GM12878 (cell line): ENCODE measurements at regions not wholly inside any gene's neighbourhood (a gene's known extent, or its start where the extent isn't known, plus 50 kb on each side); places are given as distances from the start of the nearest gene placed in this dataset.

Experiments
- ATAC-seq: fragments of 200-7000 bp; cut with Tn5 transposase; 3 replicates; pipeline ENCODE4 v1.9.1; 2020; ENCODE audit warnings: mild to moderate bottlenecking, moderate library complexity
- BruUV-seq: library from RNA; stranded (reverse); fragments of 400-500 nt; replicated peaks from 2 replicates; lab custom pipeline; 2021; lab: Mats Ljungman, UMichigan
- CTCF ChIA-PET: fragments of 300-600 bp; sonication (Branson Sonifier 250); formaldehyde crosslinking; extraction: SDS; loops from one replicate; lab custom pipeline; 2021; ENCODE audit warnings: inconsistent platforms; lab: Yijun Ruan, JAX
- POLR2A ChIA-PET: fragments of 350-600 bp; formaldehyde crosslinking; extraction: SDS; loops from one replicate; lab custom pipeline; 2021; ENCODE audit warnings: inconsistent platforms; lab: Charles Lee
- RAD21 ChIA-PET: fragments of 300-600 bp; sonication (Branson Sonifier 250); formaldehyde crosslinking; loops from one replicate; lab custom pipeline; 2023; ENCODE audit warnings: antibody characterized with exemption; ENCODE audit not compliant: unreplicated experiment; lab: Charles Lee
- SMC1A ChIA-PET: fragments of 300-600 bp; sonication (Branson Sonifier 250); formaldehyde crosslinking; loops from one replicate; lab custom pipeline; 2023; ENCODE audit not compliant: unreplicated experiment, uncharacterized antibody; lab: Charles Lee
- DNase-seq: peaks from one replicate; pipeline ENCODE4 v3.0.0-alpha.2; 2011; ENCODE audit warnings: low read depth, low spot score
- FAIRE-seq: peaks from 3 replicates; lab custom pipeline; 2011; peaks lifted over from hg19 to GRCh38; lab: Jason Lieb, UNC
- H2AFZ ChIP-seq: 2 replicates; pipeline ENCODE4 v1.6.0; 2011; ENCODE audit warnings: low read depth, low read length, control low read depth; ENCODE audit not compliant: control insufficient read depth
- H3K27ac ChIP-seq: 2 replicates; pipeline ENCODE4 v1.5.1; 2011; ENCODE audit warnings: control low read depth; ENCODE audit not compliant: control insufficient read depth, insufficient read depth
- H3K27me3 ChIP-seq, 2 experiments: replicated peaks in 1 of 2; 2 replicates each; pipeline versions ENCODE4 v1.6.0 to v1.6.1; 2011; ENCODE audit warnings: low read length in 1 of 2; ENCODE audit not compliant: control insufficient read depth in 2 of 2, insufficient read depth in 2 of 2
- H3K36me3 ChIP-seq, 2 experiments: 2 replicates each; pipeline ENCODE4 v1.5.1; 2011; ENCODE audit warnings: low read length in 1 of 2; ENCODE audit not compliant: control insufficient read depth in 2 of 2, insufficient read depth in 2 of 2
- H3K4me1 ChIP-seq: 2 replicates; pipeline ENCODE4 v1.6.1; 2011; ENCODE audit warnings: mild to moderate bottlenecking, low read length, moderate library complexity, mixed read lengths; ENCODE audit not compliant: control insufficient read depth, insufficient read depth
- H3K4me2 ChIP-seq: 2 replicates; pipeline ENCODE4 v1.6.0; 2011; ENCODE audit warnings: control low read depth; ENCODE audit not compliant: control insufficient read depth, insufficient read depth
- H3K4me3 ChIP-seq: fragments of 200-600 bp; sonication (generic); 2 replicates; pipeline ENCODE4 v1.5.1; 2016
- H3K79me2 ChIP-seq: 2 replicates; pipeline ENCODE4 v1.6.0; 2011; ENCODE audit warnings: low read length; ENCODE audit not compliant: control insufficient read depth, insufficient read depth
- H3K9ac ChIP-seq: 2 replicates; pipeline ENCODE4 v1.8.0; 2011; ENCODE audit warnings: low read length, control low read depth, mixed read lengths; ENCODE audit not compliant: control insufficient read depth, insufficient read depth
- H3K9me3 ChIP-seq: replicated peaks from 3 replicates; pipeline ENCODE4 v1.5.1; 2011; ENCODE audit warnings: mild to moderate bottlenecking, low read length; ENCODE audit not compliant: control insufficient read depth, insufficient read depth
- H4K20me1 ChIP-seq: 2 replicates; pipeline ENCODE4 v1.6.0; 2011; ENCODE audit not compliant: control insufficient read depth, insufficient read depth
- BCL11A ChIP-seq: IDR thresholded peaks from 2 replicates; pipeline ENCODE4 v1.6.1; 2011; ENCODE audit warnings: low read depth, low read length
- EGR1 ChIP-seq, 2 experiments: IDR thresholded peaks; 1 replicate in 1 of 2; 2 replicates in 1 of 2; pipeline ENCODE4 v1.6.1; 2011 to 2012; ENCODE audit warnings: low read depth in 2 of 2, low read length in 2 of 2, borderline replicate concordance in 1 of 2, mild to moderate bottlenecking in 1 of 2, moderate library complexity in 1 of 2
- FOXK2 ChIP-seq: fragments of 450-650 bp; IDR thresholded peaks from 2 replicates; pipeline ENCODE4 v1.6.1; 2017; ENCODE audit warnings: mild to moderate bottlenecking, moderate library complexity
- HDGF ChIP-seq: fragments of 450-650 bp; IDR thresholded peaks from 2 replicates; pipeline ENCODE4 v1.6.1; 2016; ENCODE audit warnings: antibody characterized with exemption
- IRF5 ChIP-seq: fragments of 450-650 bp; IDR thresholded peaks from 2 replicates; pipeline ENCODE4 v1.6.1; 2017; ENCODE audit warnings: borderline replicate concordance
- MXI1 ChIP-seq: fragments of 150-350 bp; IDR thresholded peaks from 2 replicates; pipeline ENCODE4 v1.6.1; 2011; ENCODE audit warnings: low read depth, mild to moderate bottlenecking, inconsistent platforms, low read length, improper control_type of control experiment
- NFYA ChIP-seq: IDR thresholded peaks from 2 replicates; pipeline ENCODE4 v1.6.1; 2011; ENCODE audit warnings: low read depth, mild to moderate bottlenecking, low read length, improper control_type of control experiment, borderline replicate concordance
- PBX3 ChIP-seq: IDR thresholded peaks from 2 replicates; pipeline ENCODE4 v1.6.1; 2011; ENCODE audit warnings: mild to moderate bottlenecking, low read depth, low read length, moderate library complexity; ENCODE audit not compliant: insufficient replicate concordance
- PKNOX1 ChIP-seq: fragments of 450-650 bp; IDR thresholded peaks from 2 replicates; pipeline ENCODE4 v1.6.1; 2016; ENCODE audit warnings: mild to moderate bottlenecking
- POLR2A ChIP-seq: IDR thresholded peaks from 2 replicates; pipeline ENCODE4 v1.6.1; 2011; ENCODE audit warnings: low read depth, mild to moderate bottlenecking, low read length
- POLR2AphosphoS5 ChIP-seq: IDR thresholded peaks from 2 replicates; pipeline ENCODE4 v1.6.1; 2011; ENCODE audit warnings: mild to moderate bottlenecking, low read length, inconsistent platforms
- TAF1 ChIP-seq: IDR thresholded peaks from 2 replicates; pipeline ENCODE4 v1.6.1; 2011; ENCODE audit warnings: mild to moderate bottlenecking, low read depth, low read length, borderline replicate concordance
- TCF12 ChIP-seq: IDR thresholded peaks from 2 replicates; pipeline ENCODE4 v1.6.1; 2011; ENCODE audit warnings: low read depth, mild to moderate bottlenecking, low read length
- ZBTB33 ChIP-seq: fragments of 450-650 bp; IDR thresholded peaks from 2 replicates; pipeline ENCODE4 v1.6.1; 2017; ENCODE audit warnings: mild to moderate bottlenecking
- ZNF384 ChIP-seq: IDR thresholded peaks from 2 replicates; pipeline ENCODE4 v1.6.1; 2012; ENCODE audit warnings: low read depth, mild to moderate bottlenecking, low read length, improper control_type of control experiment, borderline replicate concordance
- WGBS: methylation state at CpG from one replicate; pipeline ENCODE4 v1.1.6; 2016; ENCODE audit warnings: low lambda C conversion rate; ENCODE audit not compliant: insufficient replicate concordance, insufficient coverage; ENCODE audit errors: missing lambda C conversion rate; 5-methylcytosine and 5-hydroxymethylcytosine counted together
- in situ Hi-C: fragments of 300-500 bp; cut with MboI; formaldehyde crosslinking; loops from 9 replicates; pipeline ENCODE4 v1.14.3; 2018; ENCODE audit warnings: mixed read lengths
- intact Hi-C: fragments of 100-400 bp; cut with micrococcal nuclease; formaldehyde crosslinking; loops from one replicate; pipeline ENCODE4 v1.14.2; 2022; ENCODE audit not compliant: unreplicated experiment

- Histone ChIP-seq H2AFZ (no peak overlapping the region), H3K9me3 (no peaks in the 10 kb centered on the region), H3K79me2 (no peaks in the 10 kb centered on the region), H3K4me3 (no peak overlapping the region), H3K9ac (no peak overlapping the region), H3K27me3 (no peaks in the 10 kb centered on the region), H3K4me1 (no peaks in the 10 kb centered on the region), H3K36me3 (no peaks in the 10 kb centered on the region), H3K4me2 (no peak overlapping the region), H4K20me1 (no peaks in the 10 kb centered on the region), H3K27ac (no peak overlapping the region)
- ChIA-PET CTCF (no interaction called here), SMC1A (no interaction called here), RAD21 (no interaction called here), POLR2A (no interaction called here)
- ATAC-seq = no peak
- in situ Hi-C loops (no loop called here), intact Hi-C loops (no loop called here)
- no peak for TF ChIP-seq TAF1
- TF ChIP-seq HDGF = no peak
- TF ChIP-seq PBX3 = no peak
- no peak for TF ChIP-seq TCF12
- TF ChIP-seq MXI1 = no peak
- FAIRE-seq = no peak
- no peak for DNase-seq
- no TSS peak for BruUV-seq
Measured at GRCh38 chrX:108811891-108812290, 75.5 kb upstream of the IRS4 start.

GRCh38 chrX:108795240-108795639 is 58.9 kb upstream of the IRS4 start:
- CTCF ChIA-PET = no interaction called here
- SMC1A ChIA-PET = no interaction called here
- POLR2A ChIA-PET = no interaction called here
- Histone ChIP-seq H3K27ac (no peak overlapping the region), H3K9me3 (no peaks in the 10 kb centered on the region), H4K20me1 (no peaks in the 10 kb centered on the region), H3K4me2 (no peak overlapping the region), H3K9ac (no peak overlapping the region), H3K36me3 (no peaks in the 10 kb centered on the region), H3K4me1 (no peaks in the 10 kb centered on the region), H2AFZ (no peak overlapping the region), H3K79me2 (no peaks in the 10 kb centered on the region), H3K27me3 (no peaks in the 10 kb centered on the region), H3K4me3 (no peak overlapping the region)
- 63% methylated on average over 3 of the region's 3 CpGs for WGBS
- BruUV-seq = no TSS peak
- FAIRE-seq (no peak), DNase-seq (no peak), ATAC-seq (no peak; the same call in 2 of the 3 replicates)
- in situ Hi-C loops = no loop called here
- intact Hi-C loops = no loop called here
- RAD21 ChIA-PET = no interaction called here
- no peak for TF ChIP-seq BCL11A
- no peak for TF ChIP-seq ZBTB33
- no peak for TF ChIP-seq EGR1 (IDR thresholded peaks at IDR 0.05; ENCODE audit: borderline replicate concordance in 1 of 2, low read depth in 2 of 2, low read length in 2 of 2)
- no peak for TF ChIP-seq FOXK2
- no peak for TF ChIP-seq POLR2A
- no peak for TF ChIP-seq NFYA
- TF ChIP-seq PKNOX1 = no peak
- no peak for TF ChIP-seq IRF5
- TF ChIP-seq POLR2AphosphoS5 = no peak
- TF ChIP-seq ZNF384 = no peak
